ENCODE measurements at regions not wholly inside any gene's neighbourhood (a gene's known extent, or its start where the extent isn't known, plus 50 kb on each side); places are given as distances from the start of the nearest gene placed in this dataset.

GRCh38 chr13:34555988-34556387 is 386.1 kb upstream of the NBEA start:
- TF ChIP-seq ZFX (IDR thresholded peaks at IDR 0.05; ENCODE audit: borderline replicate concordance) (no peak), CTCF (IDR thresholded peaks at IDR 0.05) (no peak)

Measured in 22Rv1 (cell line).